Spleen (tissue), 11 donors: ENCODE measurements at regions not wholly inside any gene's neighbourhood (a gene's known extent, or its start where the extent isn't known, plus 50 kb on each side); places are given as distances from the start of the nearest gene placed in this dataset.

Experiments
- DNase-seq: peaks from one replicate; pipeline ENCODE4 v3.0.0-alpha.2; 2020
- H3K27ac ChIP-seq, 8 donors: fragments of 200-600 bp; sonication (generic) in 7 of 8; 1 replicate in 4 of 8; 2 replicates in 4 of 8; pipeline versions ENCODE4 v1.5.0 to v1.8.0; 2016 to 2021; ENCODE audit warnings: inconsistent platforms in 4 of 8, mild to moderate bottlenecking in 4 of 8, moderate library complexity in 1 of 8
- H3K27me3 ChIP-seq, 7 donors: fragments of 200-600 bp; sonication (generic) in 6 of 7; replicated peaks in 1 of 7; 1 replicate in 4 of 7; 2 replicates in 3 of 7; pipeline versions ENCODE4 v1.5.0 to v1.8.0; 2016 to 2021; ENCODE audit warnings: inconsistent platforms in 3 of 7, mild to moderate bottlenecking in 1 of 7
- H3K36me3 ChIP-seq, 6 donors: fragments of 200-600 bp; sonication (generic) in 5 of 6; 1 replicate in 4 of 6; 2 replicates in 2 of 6; pipeline versions ENCODE4 v1.5.0 to v1.8.0; 2016 to 2021; ENCODE audit warnings: inconsistent platforms in 2 of 6
- H3K4me1 ChIP-seq, 6 donors: fragments of 200-600 bp; sonication (generic) in 5 of 6; 1 replicate in 3 of 6; 2 replicates in 3 of 6; pipeline versions ENCODE4 v1.5.0 to v1.8.0; 2016 to 2021; ENCODE audit warnings: inconsistent platforms in 3 of 6
- H3K4me3 ChIP-seq, 8 donors: fragments of 200-600 bp; sonication (generic) in 7 of 8; 1 replicate in 4 of 8; 2 replicates in 4 of 8; pipeline versions ENCODE4 v1.5.0 to v1.8.0; 2016 to 2021; ENCODE audit warnings: inconsistent platforms in 4 of 8, mild to moderate bottlenecking in 4 of 8, moderate library complexity in 2 of 8
- H3K9me3 ChIP-seq, 8 donors: fragments of 200-600 bp; sonication (generic) in 7 of 8; 1 replicate in 4 of 8; 2 replicates in 4 of 8; pipeline versions ENCODE4 v1.5.0 to v1.8.0; 2016 to 2021; ENCODE audit warnings: inconsistent platforms in 4 of 8
- CTCF ChIP-seq, 11 experiments: fragments of 200-600 bp in 7 of 11; fragments of 450-650 bp in 4 of 11; sonication (generic) in 4 of 11; IDR thresholded peaks in 8 of 11; conservative IDR thresholded peaks in 3 of 11; 1 replicate in 7 of 11; 2 replicates in 4 of 11; pipeline versions ENCODE4 v1.4.0 to v1.8.0; 2016 to 2021; ENCODE audit warnings: antibody characterized with exemption in 11 of 11, inconsistent platforms in 4 of 11, mild to moderate bottlenecking in 1 of 11
- POLR2A ChIP-seq, 3 donors: fragments of 450-650 bp; IDR thresholded peaks; one replicate each; pipeline ENCODE4 v1.5.1; 2017; ENCODE audit warnings: antibody characterized with exemption in 3 of 3, mild to moderate bottlenecking in 1 of 3
- POLR2AphosphoS5 ChIP-seq, 3 donors: sonication (generic); formaldehyde crosslinking; IDR thresholded peaks; one replicate each; pipeline ENCODE4 v1.5.1; 2017; ENCODE audit warnings: antibody characterized with exemption in 3 of 3
- WGBS, 5 donors: extraction: QIAGEN DNeasy Blood & Tissue Kit in 3 of 5; methylation state at CpG; one replicate each; pipeline versions ENCODE4 v1.1.5 to v1.1.7; 2013 to 2018; 5-methylcytosine and 5-hydroxymethylcytosine counted together
- intact Hi-C: fragments of 100-400 bp; cut with DNase I; formaldehyde crosslinking; loops from one replicate; pipeline ENCODE4 v1.15.0; 2023; ENCODE audit warnings: low total_unique reads
- donor health status: healthy with polysubstance abuse.
- donor health status: DM: no; HTN: no; CAD: no; lungs with moderate emphysema.
- donor health status: DM: no; HTN: no; CAD: no.
- donor health status: Bipolar disorder and iron deficiency.
- donor health status: healthy.
- donor health status: DM: no; HTN: no; CAD: no.
- donor health status: DM: yes; HTN: yes; CAD: no.

DNA sequence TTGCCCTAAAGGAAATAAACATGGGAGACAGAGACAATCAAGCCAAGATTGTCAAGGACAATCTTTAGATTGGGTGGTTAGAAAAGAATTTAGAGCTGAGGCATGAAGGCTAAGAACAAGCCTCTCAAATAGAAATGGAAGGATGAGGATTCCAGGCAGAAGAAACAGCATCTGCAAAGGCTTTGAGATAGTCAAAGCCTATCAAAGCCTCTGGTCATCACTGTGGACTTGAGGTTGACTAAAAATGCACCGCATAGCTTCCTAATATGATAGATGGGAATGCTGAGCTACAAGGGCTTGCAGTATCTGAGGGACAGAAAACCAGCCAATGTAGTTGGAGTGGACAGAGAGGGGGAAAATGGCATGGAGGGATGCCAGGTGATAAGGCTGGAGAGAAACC, 109.8 kb upstream of the FAM20A start:
- no peak overlapping the region for H3K4me3 ChIP-seq
- intact Hi-C loops = no loop called here

DNA sequence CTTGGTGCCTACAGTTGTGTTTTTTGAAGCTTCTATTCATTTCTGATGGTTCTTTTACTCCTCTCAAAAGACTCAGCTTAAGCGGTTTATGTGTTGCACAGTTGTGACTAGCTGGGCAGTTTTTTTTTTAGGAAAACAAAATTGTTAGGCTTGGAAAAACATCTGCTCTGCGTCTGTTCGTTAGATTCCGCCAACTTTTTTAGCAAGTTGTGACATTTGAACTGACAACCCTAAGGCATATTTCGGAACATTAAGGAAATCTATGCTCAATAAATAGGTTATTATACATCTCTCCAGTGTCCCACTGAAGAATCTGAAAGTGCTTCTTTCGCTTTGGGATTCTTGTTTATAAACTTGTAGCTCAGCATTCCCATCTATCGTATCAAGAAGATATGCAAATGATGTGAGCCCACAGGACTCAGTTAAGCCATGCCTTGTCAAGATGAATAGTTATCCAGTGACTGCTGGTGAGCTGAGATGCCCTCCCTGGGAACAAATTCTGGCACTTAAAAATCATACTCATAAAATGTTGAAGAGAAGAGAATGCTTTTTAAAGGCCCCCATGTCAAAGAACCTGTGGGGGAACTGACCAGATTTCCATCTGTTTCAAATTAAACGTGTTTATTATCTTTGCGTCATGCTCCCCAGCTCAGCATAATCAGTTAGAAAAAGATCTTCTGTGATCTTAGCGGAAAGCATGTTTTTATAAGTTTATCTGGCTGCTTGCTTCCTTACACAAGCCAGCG, 109.0 kb upstream of the FAM20A start:
- DNase-seq = no peak
- TF ChIP-seq POLR2AphosphoS5 (IDR thresholded peaks at IDR 0.05) = no peak
- TF ChIP-seq POLR2A (IDR thresholded peaks at IDR 0.05) = no peak
- TF ChIP-seq CTCF (IDR thresholded peaks at IDR 0.05 in 8 of 11, conservative IDR thresholded peaks at IDR 0.05 in 3 of 11) = no peak
- H3K27me3 ChIP-seq = peaks cover 0 to 6% (median 0%) of the 10 kb centered on the region in 7 donors
- H3K36me3 ChIP-seq = no peaks in the 10 kb centered on the region
- H3K9me3 ChIP-seq = no peaks in the 10 kb centered on the region
- intact Hi-C loops = no loop called here
- no peak overlapping the region for H3K27ac ChIP-seq
- H3K4me3 ChIP-seq = no peak overlapping the region
- peaks cover 0 to 11% (median 0%) of the 10 kb centered on the region in 6 donors for H3K4me1 ChIP-seq
- WGBS, 5 donors = 70 to 89% (median 79%) methylated on average over 11 of the region's 11 CpGs

More for the DNA sequence above, 109.8 kb upstream of the FAM20A start:
- Histone ChIP-seq H3K9me3 (no peaks in the 10 kb centered on the region), H3K27me3 (peaks cover 0 to 6% (median 0%) of the 10 kb centered on the region in 7 donors), H3K4me1 (peaks cover 0 to 11% (median 0%) of the 10 kb centered on the region in 6 donors), H3K36me3 (no peaks in the 10 kb centered on the region), H3K27ac (no peak overlapping the region)
- no peak for DNase-seq
- WGBS, 5 donors = 90 to 100% (median 97%) methylated on average over 1 of the region's 1 CpG
- TF ChIP-seq POLR2A (IDR thresholded peaks at IDR 0.05) = no peak

- 78 to 90% (median 86%) methylated on average over 6 of the region's 6 CpGs for WGBS, 5 donors
- Histone ChIP-seq H3K9me3 (no peaks in the 10 kb centered on the region), H3K36me3 (no peaks in the 10 kb centered on the region), H3K27me3 (peaks cover 0 to 6% (median 0%) of the 10 kb centered on the region in 7 donors), H3K4me3 (no peak overlapping the region), H3K27ac (no peak overlapping the region), H3K4me1 (peaks cover 0 to 11% (median 0%) of the 10 kb centered on the region in 6 donors)
- DNase-seq = no peak
- intact Hi-C loops = no loop called here
- TF ChIP-seq CTCF (IDR thresholded peaks at IDR 0.05 in 8 of 11, conservative IDR thresholded peaks at IDR 0.05 in 3 of 11) = no peak
- TF ChIP-seq POLR2AphosphoS5 (IDR thresholded peaks at IDR 0.05) = no peak
- TF ChIP-seq POLR2A (IDR thresholded peaks at IDR 0.05) = no peak
Observed at GRCh38 chr17:68709461-68709860, 108.3 kb upstream of the FAM20A start.

GRCh38 chr17:68707031-68707430, 105.9 kb upstream of the FAM20A start:
- intact Hi-C loops = no loop called here
- H3K36me3 ChIP-seq = no peaks in the 10 kb centered on the region
- 79 to 93% (median 92%) methylated on average over 4 of the region's 4 CpGs for WGBS, 5 donors
- peaks cover 0 to 11% (median 0%) of the 10 kb centered on the region in 6 donors for H3K4me1 ChIP-seq
- no peak overlapping the region for H3K27ac ChIP-seq
- H3K9me3 ChIP-seq = no peaks in the 10 kb centered on the region
- no peak overlapping the region for H3K4me3 ChIP-seq
- TF ChIP-seq POLR2A (IDR thresholded peaks at IDR 0.05) (no peak), POLR2AphosphoS5 (IDR thresholded peaks at IDR 0.05) (no peak), CTCF (IDR thresholded peaks at IDR 0.05 in 8 of 11, conservative IDR thresholded peaks at IDR 0.05 in 3 of 11) (no peak)
- H3K27me3 ChIP-seq = peaks cover 0 to 6% (median 0%) of the 10 kb centered on the region in 7 donors
- no peak for DNase-seq
